ENCODE measurements at regions not wholly inside any gene's neighbourhood (a gene's known extent, or its start where the extent isn't known, plus 50 kb on each side); places are given as distances from the start of the nearest gene placed in this dataset.
"Not testable (repeated sequence)": the region's sequence is repeated elsewhere in the genome, so short reads cannot be mapped to it uniquely, and the experiment has no call there.

DNA sequence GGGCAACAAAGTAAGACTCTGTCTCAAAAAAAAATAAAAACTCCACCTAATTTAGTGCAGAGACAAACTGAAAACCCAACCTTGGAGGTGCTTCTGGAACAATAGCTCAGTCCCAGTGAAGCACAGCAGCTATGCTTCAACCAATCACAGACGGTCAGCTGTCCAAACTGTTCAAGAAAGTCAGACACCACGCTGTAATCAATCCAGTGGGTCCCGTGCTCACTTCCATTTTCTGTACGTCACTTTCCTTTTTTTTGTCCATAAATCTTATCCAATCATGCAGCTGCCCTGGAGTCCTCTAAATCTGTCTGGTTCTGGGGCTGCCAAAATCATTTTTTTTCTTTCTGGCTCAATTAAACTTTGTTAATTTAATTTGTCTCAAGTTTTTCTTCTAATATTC, 93.6 kb upstream of the FAM174B start:
- TF ChIP-seq, protein P1, sequence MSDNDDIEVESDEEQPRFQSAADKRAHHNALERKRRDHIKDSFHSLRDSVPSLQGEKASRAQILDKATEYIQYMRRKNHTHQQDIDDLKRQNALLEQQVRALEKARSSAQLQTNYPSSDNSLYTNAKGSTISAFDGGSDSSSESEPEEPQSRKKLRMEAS (IDR thresholded peaks at IDR 0.05; ENCODE audit: low read depth, low read length), result no peak
- TF ChIP-seq MYC (IDR thresholded peaks at IDR 0.05; ENCODE audit: low read depth, low read length) (no peak), POLR2A (IDR thresholded peaks at IDR 0.05; ENCODE audit: extremely low read depth, insufficient read length) (no peak)
- TF ChIP-seq, protein P2, sequence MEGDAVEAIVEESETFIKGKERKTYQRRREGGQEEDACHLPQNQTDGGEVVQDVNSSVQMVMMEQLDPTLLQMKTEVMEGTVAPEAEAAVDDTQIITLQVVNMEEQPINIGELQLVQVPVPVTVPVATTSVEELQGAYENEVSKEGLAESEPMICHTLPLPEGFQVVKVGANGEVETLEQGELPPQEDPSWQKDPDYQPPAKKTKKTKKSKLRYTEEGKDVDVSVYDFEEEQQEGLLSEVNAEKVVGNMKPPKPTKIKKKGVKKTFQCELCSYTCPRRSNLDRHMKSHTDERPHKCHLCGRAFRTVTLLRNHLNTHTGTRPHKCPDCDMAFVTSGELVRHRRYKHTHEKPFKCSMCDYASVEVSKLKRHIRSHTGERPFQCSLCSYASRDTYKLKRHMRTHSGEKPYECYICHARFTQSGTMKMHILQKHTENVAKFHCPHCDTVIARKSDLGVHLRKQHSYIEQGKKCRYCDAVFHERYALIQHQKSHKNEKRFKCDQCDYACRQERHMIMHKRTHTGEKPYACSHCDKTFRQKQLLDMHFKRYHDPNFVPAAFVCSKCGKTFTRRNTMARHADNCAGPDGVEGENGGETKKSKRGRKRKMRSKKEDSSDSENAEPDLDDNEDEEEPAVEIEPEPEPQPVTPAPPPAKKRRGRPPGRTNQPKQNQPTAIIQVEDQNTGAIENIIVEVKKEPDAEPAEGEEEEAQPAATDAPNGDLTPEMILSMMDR (IDR thresholded peaks at IDR 0.05; ENCODE audit: low read depth, low read length), result no peak
- H3K4me3 ChIP-seq (ENCODE audit: low read depth, low read length), result no peak overlapping the region
- no peak for DNase-seq (ENCODE audit: low read depth)

DNA sequence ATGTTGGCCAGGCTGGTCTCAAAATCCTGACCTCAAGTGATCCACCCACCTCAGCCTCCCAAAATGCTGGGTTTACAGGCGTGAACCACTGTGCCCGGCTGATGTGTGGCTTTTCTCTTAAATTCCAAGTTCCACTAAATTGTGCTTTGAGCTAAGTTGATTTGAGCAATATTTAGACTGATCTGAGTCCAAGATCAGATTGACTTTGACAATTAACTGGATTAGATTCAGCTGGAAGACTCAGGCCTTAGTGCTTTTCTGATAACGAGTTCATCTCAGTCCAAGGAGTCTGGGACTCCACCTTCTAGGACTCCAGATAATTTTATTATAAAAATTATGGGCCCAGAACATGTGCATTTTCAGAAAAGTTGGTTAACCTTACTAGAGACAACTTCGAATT, 94.4 kb upstream of the FAM174B start:
- TF ChIP-seq, protein P1 (IDR thresholded peaks at IDR 0.05; ENCODE audit: low read depth, low read length), result no peak
- TF ChIP-seq, protein P2 (IDR thresholded peaks at IDR 0.05; ENCODE audit: low read depth, low read length), result no peak
- TF ChIP-seq MYC (IDR thresholded peaks at IDR 0.05; ENCODE audit: low read depth, low read length) (no peak), POLR2A (IDR thresholded peaks at IDR 0.05; ENCODE audit: extremely low read depth, insufficient read length) (no peak)
- DNase-seq (ENCODE audit: low read depth), result no peak
- H3K4me3 ChIP-seq (ENCODE audit: low read depth, low read length), result no peak overlapping the region

DNA sequence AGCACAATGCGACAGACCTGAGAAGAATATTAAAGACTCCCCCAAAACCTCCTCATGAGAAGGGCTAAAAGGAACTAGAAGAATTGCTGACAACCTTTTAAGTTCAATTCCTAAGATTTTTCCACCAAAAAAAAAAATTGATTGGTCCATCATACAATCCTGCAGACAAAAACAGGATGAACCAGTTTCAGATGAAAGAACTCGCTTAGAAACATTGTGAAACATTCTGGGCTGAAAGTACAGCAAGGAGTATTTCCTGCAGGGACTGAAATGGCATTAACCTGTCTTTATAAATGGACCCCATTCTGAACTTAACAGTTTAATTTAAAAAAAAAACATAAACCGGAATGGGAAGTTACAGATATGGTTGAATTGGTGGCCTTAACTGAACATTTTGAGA, 96.0 kb upstream of the FAM174B start:
- TF ChIP-seq POLR2A (IDR thresholded peaks at IDR 0.05; ENCODE audit: extremely low read depth, insufficient read length) (no peak), MYC (IDR thresholded peaks at IDR 0.05; ENCODE audit: low read depth, low read length) (no peak)
- TF ChIP-seq, protein P1 (IDR thresholded peaks at IDR 0.05; ENCODE audit: low read depth, low read length), result no peak
- TF ChIP-seq, protein P2 (IDR thresholded peaks at IDR 0.05; ENCODE audit: low read depth, low read length), result no peak
- DNase-seq (ENCODE audit: low read depth), result no peak
- H3K4me3 ChIP-seq (ENCODE audit: low read depth, low read length), result no peak overlapping the region

DNA sequence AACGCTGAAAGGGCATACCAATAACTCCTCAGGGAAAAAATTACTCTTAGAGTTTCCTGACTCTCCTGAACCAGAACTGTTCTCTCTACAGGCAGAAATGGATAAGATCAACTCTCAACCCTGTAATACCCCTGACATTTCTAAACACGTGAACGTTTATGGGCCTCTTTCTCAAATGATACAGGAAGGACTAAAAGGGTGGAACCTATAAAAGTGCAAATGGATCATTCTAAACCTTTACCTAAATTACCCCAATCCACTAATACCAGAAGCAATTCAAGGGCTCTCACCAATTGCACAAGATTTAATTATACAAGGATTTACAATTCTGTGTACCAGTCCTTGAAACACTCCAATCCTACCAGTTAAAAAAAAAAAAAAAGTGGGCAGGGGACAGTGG, 98.0 kb upstream of the FAM174B start:
- TF ChIP-seq POLR2A (IDR thresholded peaks at IDR 0.05; ENCODE audit: extremely low read depth, insufficient read length), result no peak
- TF ChIP-seq, protein P2 (IDR thresholded peaks at IDR 0.05; ENCODE audit: low read depth, low read length), result no peak
- no peak for TF ChIP-seq MYC (IDR thresholded peaks at IDR 0.05; ENCODE audit: low read depth, low read length)
- TF ChIP-seq, protein P1 (IDR thresholded peaks at IDR 0.05; ENCODE audit: low read depth, low read length), result no peak
- H3K4me3 ChIP-seq (ENCODE audit: low read depth, low read length), result no peak overlapping the region
- no peak for DNase-seq (ENCODE audit: low read depth)

DNA sequence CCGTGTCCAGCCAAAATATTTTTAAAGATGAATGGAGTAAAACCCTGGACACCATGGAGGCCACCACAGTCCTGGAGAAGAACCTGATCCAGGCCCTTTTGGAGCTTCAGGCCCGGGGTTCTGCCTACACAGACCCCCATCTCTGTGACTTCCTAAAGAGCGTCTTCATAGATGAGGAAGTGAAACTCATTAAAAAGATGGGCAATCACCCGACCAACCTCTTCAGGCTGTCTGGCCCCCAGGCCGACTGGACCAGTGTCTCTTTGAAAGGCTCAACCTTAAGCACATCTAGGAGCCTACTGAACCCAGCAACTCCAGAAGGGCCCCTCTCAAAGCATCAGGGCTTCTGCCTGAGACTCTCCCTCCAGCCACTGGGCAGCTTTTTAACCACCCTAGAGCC, 107.9 kb upstream of the FAM174B start:
- TF ChIP-seq MYC (IDR thresholded peaks at IDR 0.05; ENCODE audit: low read depth, low read length) (no peak), POLR2A (IDR thresholded peaks at IDR 0.05; ENCODE audit: extremely low read depth, insufficient read length) (no peak)
- TF ChIP-seq, protein P2 (IDR thresholded peaks at IDR 0.05; ENCODE audit: low read depth, low read length), result no peak
- TF ChIP-seq, protein P1 (IDR thresholded peaks at IDR 0.05; ENCODE audit: low read depth, low read length), result no peak
- H3K4me3 ChIP-seq (ENCODE audit: low read depth, low read length), result no peak overlapping the region
- DNase-seq (ENCODE audit: low read depth), result peak; percentile 63

DNA sequence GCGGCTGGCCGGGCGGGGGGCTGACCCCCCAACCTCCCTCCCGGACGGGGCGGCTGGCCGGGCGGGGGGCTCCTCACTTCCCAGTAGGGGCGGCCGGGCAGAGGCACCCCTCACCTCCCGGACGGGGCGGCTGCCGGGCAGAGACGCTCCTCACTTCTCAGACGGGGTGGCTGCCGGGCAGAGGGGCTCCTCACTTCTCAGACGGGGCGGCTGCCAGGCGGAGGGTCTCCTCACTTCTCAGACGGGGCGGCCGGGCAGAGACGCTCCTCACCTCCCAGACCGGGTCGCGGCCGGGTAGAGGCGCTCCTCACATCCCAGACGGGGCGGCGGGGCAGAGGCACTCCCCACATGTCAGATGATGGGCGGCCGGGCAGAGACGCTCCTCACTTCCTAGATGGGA, 112.6 kb upstream of the FAM174B start:
- H3K4me3 ChIP-seq (ENCODE audit: low read depth, low read length); DNase-seq (ENCODE audit: low read depth): not testable (repeated sequence)
